H1 (cell line): ENCODE measurements at regions not wholly inside any gene's neighbourhood (a gene's known extent, or its start where the extent isn't known, plus 50 kb on each side); places are given as distances from the start of the nearest gene placed in this dataset.

ENCODE experiments used
- CBX8 ChIP-seq: fragments of 300-800, 300-1000 bp; sonication (generic); IDR thresholded peaks from 2 replicates; pipeline ENCODE4 v1.7.1; 2016; ENCODE audit warnings: low read depth, low read length, borderline replicate concordance
- CHD1 ChIP-seq: IDR thresholded peaks from 2 replicates; pipeline ENCODE4 v1.6.1; 2012; ENCODE audit warnings: low read depth, low read length, improper control_type of control experiment
- CTCF ChIP-seq, 3 experiments: IDR thresholded peaks; 1 replicate in 2 of 3; 2 replicates in 1 of 3; pipeline versions ENCODE4 v1.5.1 to v1.6.1; 2011; ENCODE audit warnings: low read length in 3 of 3, mild to moderate bottlenecking in 3 of 3, inconsistent platforms in 2 of 3, low read depth in 1 of 3, moderate library complexity in 1 of 3; ENCODE audit not compliant: insufficient read depth in 1 of 3; ENCODE audit errors: control extremely low read depth in 1 of 3
- E2F6 ChIP-seq: IDR thresholded peaks from 2 replicates; pipeline ENCODE4 v1.6.1; 2012; ENCODE audit warnings: inconsistent platforms
- EZH2 ChIP-seq: fragments of 200-600 bp; sonication (generic); IDR thresholded peaks from 2 replicates; pipeline ENCODE4 v1.7.1; 2012; ENCODE audit warnings: low read depth, mild to moderate bottlenecking, moderate library complexity, low read length, inconsistent platforms; ENCODE audit not compliant: severe bottlenecking
- MAFK ChIP-seq: IDR thresholded peaks from 2 replicates; pipeline ENCODE4 v1.6.1; 2012; ENCODE audit warnings: low read depth, mild to moderate bottlenecking, improper control_type of control experiment, low read length
- MAX ChIP-seq: IDR thresholded peaks from 2 replicates; pipeline ENCODE4 v1.6.1; 2012; ENCODE audit warnings: inconsistent platforms
- NANOG ChIP-seq: IDR thresholded peaks from 2 replicates; pipeline ENCODE4 v1.6.1; 2011; ENCODE audit warnings: low read length, low read depth, mild to moderate bottlenecking, inconsistent platforms; ENCODE audit not compliant: insufficient read depth, poor library complexity, severe bottlenecking
- NRF1 ChIP-seq: IDR thresholded peaks from 2 replicates; pipeline ENCODE4 v1.6.1; 2011; ENCODE audit warnings: mild to moderate bottlenecking, low read depth, low read length, improper control_type of control experiment
- POU5F1 ChIP-seq: IDR thresholded peaks from 2 replicates; pipeline ENCODE4 v1.6.1; 2011; ENCODE audit warnings: low read depth, mild to moderate bottlenecking, low read length, moderate library complexity
- RFX5 ChIP-seq: IDR thresholded peaks from 2 replicates; pipeline ENCODE4 v1.6.1; 2011; ENCODE audit warnings: low read depth, low read length, improper control_type of control experiment, borderline replicate concordance
- RXRA ChIP-seq: IDR thresholded peaks from 2 replicates; pipeline ENCODE4 v1.6.1; 2011; ENCODE audit warnings: low read depth, mild to moderate bottlenecking, low read length, moderate library complexity; ENCODE audit not compliant: insufficient read depth
- SIX5 ChIP-seq: IDR thresholded peaks from 2 replicates; pipeline ENCODE4 v1.6.1; 2011; ENCODE audit warnings: mild to moderate bottlenecking, low read depth, low read length
- TAF1 ChIP-seq: IDR thresholded peaks from 2 replicates; pipeline ENCODE4 v1.6.1; 2011; ENCODE audit warnings: mild to moderate bottlenecking, low read depth, low read length
- TAF7 ChIP-seq: optimal IDR thresholded peaks from 2 replicates; pipeline ENCODE3; 2011; ENCODE audit warnings: low read depth, mild to moderate bottlenecking, inconsistent platforms, low read length, moderate library complexity, borderline replicate concordance
- USF2 ChIP-seq: IDR thresholded peaks from 2 replicates; pipeline ENCODE4 v1.6.1; 2011; ENCODE audit warnings: low read length, improper control_type of control experiment

GRCh38 chr5:159773062-159773924, 143.0 kb upstream of the ADRA1B start (continued):
- peak; percentile 16; the same call in 1 of the 2 replicates for TF ChIP-seq USF2
- TF ChIP-seq CHD1, result no peak
- no peak for TF ChIP-seq MAFK
- TF ChIP-seq NRF1, result no peak
- TF ChIP-seq CTCF (IDR thresholded peaks at IDR 0.05; ENCODE audit: control extremely low read depth in 1 of 3, insufficient read depth in 1 of 3, low read depth in 1 of 3, low read length in 3 of 3), result peak; percentile 42 to 69 (median 46)
- peak; percentile 25 for TF ChIP-seq EZH2
- TF ChIP-seq RXRA, result no peak
- no peak for TF ChIP-seq TAF7
- peak; percentile 97 for TF ChIP-seq E2F6
- TF ChIP-seq CBX8, result no peak
- TF ChIP-seq SIX5, result no peak
- TF ChIP-seq RFX5, result no peak
- TF ChIP-seq NANOG, result no peak
- TF ChIP-seq MAX, result peak; percentile 59; the same call in 1 of the 2 replicates
- TF ChIP-seq TAF1, result 0 out of 2 replicates have a peak, but pooled peaks have one; percentile 32
- TF ChIP-seq POU5F1, result no peak
